ENCODE measurements at regions not wholly inside any gene's neighbourhood (a gene's known extent, or its start where the extent isn't known, plus 50 kb on each side); places are given as distances from the start of the nearest gene placed in this dataset.

- Histone ChIP-seq H3K27ac (no peak overlapping the region), H3K36me3 (no peaks in the 10 kb centered on the region), H3K4me3 (ENCODE audit: low read depth in 1 of 2, low read length in 1 of 2) (no peak overlapping the region), H3K4me1 (ENCODE audit: control insufficient read depth in 1 of 2, insufficient read depth in 1 of 2, low read depth in 1 of 2, low read length in 1 of 2) (no peaks in the 10 kb centered on the region), H3K9me3 (no peaks in the 10 kb centered on the region), H3K27me3 (no peaks in the 10 kb centered on the region)
- TF ChIP-seq CTCF (IDR thresholded peaks at IDR 0.05): no peak
These were observed 173.5 kb downstream of the MREG start for GRCh38 chr2:215839816-215840215.

- H3K4me1 ChIP-seq (ENCODE audit: control insufficient read depth in 1 of 2, insufficient read depth in 1 of 2, low read depth in 1 of 2, low read length in 1 of 2): no peaks in the 10 kb centered on the region
- no peak overlapping the region for H3K4me3 ChIP-seq (ENCODE audit: low read depth in 1 of 2, low read length in 1 of 2)
- no peaks in the 10 kb centered on the region for H3K27me3 ChIP-seq
- no peaks in the 10 kb centered on the region for H3K9me3 ChIP-seq
- H3K27ac ChIP-seq: no peak overlapping the region
- H3K36me3 ChIP-seq: no peaks in the 10 kb centered on the region
- no peak for TF ChIP-seq CTCF (IDR thresholded peaks at IDR 0.05)
These were observed 174.0 kb downstream of the MREG start for GRCh38 chr2:215839309-215839708.

GRCh38 chr2:215836881-215837280 lies 176.5 kb downstream of the MREG start:
- Histone ChIP-seq H3K36me3 (no peaks in the 10 kb centered on the region), H3K27me3 (no peaks in the 10 kb centered on the region), H3K9me3 (no peaks in the 10 kb centered on the region), H3K4me3 (ENCODE audit: low read depth in 1 of 2, low read length in 1 of 2) (no peak overlapping the region), H3K27ac (no peak overlapping the region), H3K4me1 (ENCODE audit: control insufficient read depth in 1 of 2, insufficient read depth in 1 of 2, low read depth in 1 of 2, low read length in 1 of 2) (no peaks in the 10 kb centered on the region)
- no peak for TF ChIP-seq CTCF (IDR thresholded peaks at IDR 0.05)

DNA sequence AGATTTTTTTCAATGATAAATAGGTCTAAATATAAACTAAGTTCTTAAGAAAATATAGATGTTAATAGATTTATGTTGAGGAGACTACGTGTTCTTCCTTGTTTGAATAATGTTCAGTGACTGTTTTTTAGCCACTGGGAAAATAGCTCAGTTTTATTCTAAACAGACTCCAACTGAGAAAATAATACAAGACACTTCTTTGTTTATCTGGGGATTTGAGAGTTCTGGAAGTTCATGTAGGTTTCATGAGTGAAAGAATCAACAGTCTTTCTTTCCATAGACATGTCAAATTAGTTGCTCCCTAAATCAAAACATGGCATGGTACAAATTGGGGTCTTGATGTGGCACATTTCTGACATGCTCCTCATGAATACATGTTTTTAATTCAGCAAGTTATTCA lies 177.7 kb downstream of the MREG start:
- H3K4me1 ChIP-seq (ENCODE audit: control insufficient read depth in 1 of 2, insufficient read depth in 1 of 2, low read depth in 1 of 2, low read length in 1 of 2): no peaks in the 10 kb centered on the region

GRCh38 chr2:215835231-215835630 lies 178.1 kb downstream of the MREG start:
- Histone ChIP-seq H3K36me3 (no peaks in the 10 kb centered on the region), H3K27ac (no peak overlapping the region), H3K4me1 (ENCODE audit: control insufficient read depth in 1 of 2, insufficient read depth in 1 of 2, low read depth in 1 of 2, low read length in 1 of 2) (no peaks in the 10 kb centered on the region)

More for the DNA sequence above, 177.7 kb downstream of the MREG start:
- Histone ChIP-seq H3K27ac (no peak overlapping the region), H3K9me3 (no peaks in the 10 kb centered on the region), H3K36me3 (no peaks in the 10 kb centered on the region), H3K27me3 (no peaks in the 10 kb centered on the region), H3K4me3 (ENCODE audit: low read depth in 1 of 2, low read length in 1 of 2) (no peak overlapping the region)
- no peak for TF ChIP-seq CTCF (IDR thresholded peaks at IDR 0.05)

More at GRCh38 chr2:215835231-215835630, 178.1 kb downstream of the MREG start:
- no peak overlapping the region for H3K4me3 ChIP-seq (ENCODE audit: low read depth in 1 of 2, low read length in 1 of 2)
- H3K9me3 ChIP-seq: no peaks in the 10 kb centered on the region
- no peaks in the 10 kb centered on the region for H3K27me3 ChIP-seq
- no peak for TF ChIP-seq CTCF (IDR thresholded peaks at IDR 0.05)
